ENCODE measurements at regions not wholly inside any gene's neighbourhood (a gene's known extent, or its start where the extent isn't known, plus 50 kb on each side); places are given as distances from the start of the nearest gene placed in this dataset.

DNA sequence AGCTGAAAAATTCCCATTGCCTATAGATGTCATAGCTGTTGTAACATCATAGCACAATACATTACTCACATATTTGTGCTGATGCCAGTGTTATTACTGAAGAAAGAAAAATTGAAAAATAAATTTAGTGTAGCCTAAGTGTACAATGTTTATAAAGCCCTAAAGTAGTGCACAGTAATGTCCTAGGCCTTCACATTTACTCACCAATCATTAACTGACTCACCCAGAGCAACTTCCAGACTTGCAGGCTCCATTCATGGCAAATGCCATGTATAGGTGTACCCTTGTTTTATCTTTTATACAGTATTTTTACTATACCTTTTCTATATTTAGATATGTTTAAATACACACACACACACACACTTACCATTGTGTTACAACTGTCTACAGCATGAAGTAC is 265.4 kb upstream of the MAGEB18 start:
- no peak for TF ChIP-seq POLR2A (IDR thresholded peaks at IDR 0.05)
- TF ChIP-seq, protein P1, sequence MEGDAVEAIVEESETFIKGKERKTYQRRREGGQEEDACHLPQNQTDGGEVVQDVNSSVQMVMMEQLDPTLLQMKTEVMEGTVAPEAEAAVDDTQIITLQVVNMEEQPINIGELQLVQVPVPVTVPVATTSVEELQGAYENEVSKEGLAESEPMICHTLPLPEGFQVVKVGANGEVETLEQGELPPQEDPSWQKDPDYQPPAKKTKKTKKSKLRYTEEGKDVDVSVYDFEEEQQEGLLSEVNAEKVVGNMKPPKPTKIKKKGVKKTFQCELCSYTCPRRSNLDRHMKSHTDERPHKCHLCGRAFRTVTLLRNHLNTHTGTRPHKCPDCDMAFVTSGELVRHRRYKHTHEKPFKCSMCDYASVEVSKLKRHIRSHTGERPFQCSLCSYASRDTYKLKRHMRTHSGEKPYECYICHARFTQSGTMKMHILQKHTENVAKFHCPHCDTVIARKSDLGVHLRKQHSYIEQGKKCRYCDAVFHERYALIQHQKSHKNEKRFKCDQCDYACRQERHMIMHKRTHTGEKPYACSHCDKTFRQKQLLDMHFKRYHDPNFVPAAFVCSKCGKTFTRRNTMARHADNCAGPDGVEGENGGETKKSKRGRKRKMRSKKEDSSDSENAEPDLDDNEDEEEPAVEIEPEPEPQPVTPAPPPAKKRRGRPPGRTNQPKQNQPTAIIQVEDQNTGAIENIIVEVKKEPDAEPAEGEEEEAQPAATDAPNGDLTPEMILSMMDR (IDR thresholded peaks at IDR 0.05): no peak

Data from right lobe of liver (tissue), 4 donors.